RWPE2 (cell line): ENCODE measurements at regions not wholly inside any gene's neighbourhood (a gene's known extent, or its start where the extent isn't known, plus 50 kb on each side); places are given as distances from the start of the nearest gene placed in this dataset.

Experiments
- ATAC-seq: fragments of 200-7000 bp; cut with Tn5 transposase; 3 replicates; pipeline ENCODE4 v1.9.1; 2021; ENCODE audit warnings: low read depth
- DNase-seq: peaks from one replicate; pipeline ENCODE4 v3.0.0-alpha.2; 2020; ENCODE audit warnings: low spot score
- H3K27ac ChIP-seq: fragments of 450-650 bp; 2 replicates; pipeline ENCODE4 v1.5.1; 2017; ENCODE audit warnings: mild to moderate bottlenecking; ENCODE audit not compliant: poor library complexity, severe bottlenecking
- H3K27me3 ChIP-seq: fragments of 250-450 bp; sonication (Bioruptor Pico); 2 replicates; pipeline ENCODE4 v1.5.1; 2021; ENCODE audit warnings: mild to moderate bottlenecking, moderate library complexity; ENCODE audit not compliant: insufficient read depth, poor library complexity, severe bottlenecking
- H3K36me3 ChIP-seq: fragments of 250-450 bp; sonication (Bioruptor Pico); 2 replicates; pipeline ENCODE4 v1.5.1; 2020; ENCODE audit warnings: low read depth, mild to moderate bottlenecking, moderate library complexity
- H3K4me1 ChIP-seq: fragments of 250-450 bp; sonication (Bioruptor Pico); 2 replicates; pipeline ENCODE4 v1.5.1; 2021; ENCODE audit warnings: mild to moderate bottlenecking, moderate library complexity; ENCODE audit not compliant: insufficient read depth, poor library complexity, severe bottlenecking
- H3K4me3 ChIP-seq: fragments of 250-450 bp; sonication (Bioruptor Pico); 2 replicates; pipeline ENCODE4 v1.5.1; 2021; ENCODE audit warnings: mild to moderate bottlenecking, moderate library complexity; ENCODE audit not compliant: severe bottlenecking
- H3K9me3 ChIP-seq: fragments of 250-450 bp; sonication (Bioruptor Pico); 2 replicates; pipeline ENCODE4 v1.5.1; 2021; ENCODE audit warnings: mild to moderate bottlenecking, moderate library complexity; ENCODE audit not compliant: severe bottlenecking
- TF ChIP-seq, protein P1 (sequence below): fragments of 450-650 bp; IDR thresholded peaks from one replicate; pipeline ENCODE4 v1.5.1; 2017; ENCODE audit warnings: mild to moderate bottlenecking, moderate library complexity; ENCODE audit not compliant: poor library complexity, severe bottlenecking

DNA sequence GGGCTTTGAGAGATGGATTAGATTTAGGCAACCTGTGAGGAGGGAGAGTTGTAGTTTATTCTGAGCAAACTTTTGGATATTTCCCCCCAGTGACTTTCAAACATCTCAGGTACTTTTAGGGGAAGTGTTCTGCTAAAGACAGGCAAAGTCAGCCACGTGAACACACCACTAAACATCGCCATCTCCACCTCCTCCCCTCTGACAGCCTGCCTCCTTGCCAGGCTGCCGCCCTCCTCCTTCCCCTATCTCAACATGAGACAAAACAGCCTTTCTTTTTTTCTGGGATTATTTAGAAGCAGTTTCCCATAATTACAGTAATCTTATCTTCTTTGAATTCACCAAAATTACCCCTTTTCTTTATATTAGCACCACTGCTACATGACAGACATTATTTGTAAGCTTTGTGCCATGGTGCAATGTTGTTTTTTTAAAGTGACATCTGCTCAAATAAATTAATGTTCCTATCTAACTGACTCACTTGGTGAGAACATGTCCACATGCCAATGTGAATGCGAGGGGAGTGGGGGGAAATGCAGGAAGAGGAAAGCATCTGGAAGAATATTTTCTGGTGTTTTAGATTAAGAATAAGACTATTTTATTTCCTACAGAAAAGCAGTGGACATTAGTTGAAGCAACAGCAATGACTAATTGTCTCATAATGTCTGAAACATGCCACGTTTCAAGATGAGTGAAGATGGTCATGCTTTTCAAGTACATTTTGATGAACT lies 147.8 kb upstream of the ATP1B1 start:
- no peak for DNase-seq
- no peak for ATAC-seq
- H3K27ac ChIP-seq, result no peak overlapping the region
- no peak overlapping the region for H3K4me3 ChIP-seq
- no peaks in the 10 kb centered on the region for H3K27me3 ChIP-seq
- TF ChIP-seq, protein P1, sequence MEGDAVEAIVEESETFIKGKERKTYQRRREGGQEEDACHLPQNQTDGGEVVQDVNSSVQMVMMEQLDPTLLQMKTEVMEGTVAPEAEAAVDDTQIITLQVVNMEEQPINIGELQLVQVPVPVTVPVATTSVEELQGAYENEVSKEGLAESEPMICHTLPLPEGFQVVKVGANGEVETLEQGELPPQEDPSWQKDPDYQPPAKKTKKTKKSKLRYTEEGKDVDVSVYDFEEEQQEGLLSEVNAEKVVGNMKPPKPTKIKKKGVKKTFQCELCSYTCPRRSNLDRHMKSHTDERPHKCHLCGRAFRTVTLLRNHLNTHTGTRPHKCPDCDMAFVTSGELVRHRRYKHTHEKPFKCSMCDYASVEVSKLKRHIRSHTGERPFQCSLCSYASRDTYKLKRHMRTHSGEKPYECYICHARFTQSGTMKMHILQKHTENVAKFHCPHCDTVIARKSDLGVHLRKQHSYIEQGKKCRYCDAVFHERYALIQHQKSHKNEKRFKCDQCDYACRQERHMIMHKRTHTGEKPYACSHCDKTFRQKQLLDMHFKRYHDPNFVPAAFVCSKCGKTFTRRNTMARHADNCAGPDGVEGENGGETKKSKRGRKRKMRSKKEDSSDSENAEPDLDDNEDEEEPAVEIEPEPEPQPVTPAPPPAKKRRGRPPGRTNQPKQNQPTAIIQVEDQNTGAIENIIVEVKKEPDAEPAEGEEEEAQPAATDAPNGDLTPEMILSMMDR, result no peak
- no peaks in the 10 kb centered on the region for H3K36me3 ChIP-seq
- H3K4me1 ChIP-seq, result no peaks in the 10 kb centered on the region
- no peaks in the 10 kb centered on the region for H3K9me3 ChIP-seq

DNA sequence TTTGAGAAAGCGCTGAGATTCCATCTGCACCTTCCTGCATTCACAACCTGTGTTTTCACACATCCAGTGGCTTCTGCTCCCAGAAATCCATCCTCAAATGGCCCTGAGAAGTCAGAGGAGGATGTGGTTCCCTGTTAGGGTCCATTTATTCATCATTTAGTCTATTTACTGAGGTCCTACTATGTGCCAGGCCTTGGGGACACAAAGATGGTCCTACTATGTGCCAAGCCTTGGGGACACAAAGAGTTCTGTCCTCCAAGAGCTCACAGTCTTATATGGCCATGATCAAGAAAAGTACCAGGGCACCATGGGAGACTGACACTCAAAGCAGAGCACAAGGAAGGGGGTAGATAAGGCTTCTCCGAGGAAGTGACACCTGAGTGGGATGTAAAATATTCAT lies 147.1 kb upstream of the ATP1B1 start:
- no peak for ATAC-seq
- H3K27ac ChIP-seq, result no peak overlapping the region
- DNase-seq, result no peak
- TF ChIP-seq, protein P1, result no peak
- H3K9me3 ChIP-seq, result no peaks in the 10 kb centered on the region
- H3K36me3 ChIP-seq, result no peaks in the 10 kb centered on the region
- no peaks in the 10 kb centered on the region for H3K27me3 ChIP-seq
- H3K4me1 ChIP-seq, result no peaks in the 10 kb centered on the region
- H3K4me3 ChIP-seq, result no peak overlapping the region

DNA sequence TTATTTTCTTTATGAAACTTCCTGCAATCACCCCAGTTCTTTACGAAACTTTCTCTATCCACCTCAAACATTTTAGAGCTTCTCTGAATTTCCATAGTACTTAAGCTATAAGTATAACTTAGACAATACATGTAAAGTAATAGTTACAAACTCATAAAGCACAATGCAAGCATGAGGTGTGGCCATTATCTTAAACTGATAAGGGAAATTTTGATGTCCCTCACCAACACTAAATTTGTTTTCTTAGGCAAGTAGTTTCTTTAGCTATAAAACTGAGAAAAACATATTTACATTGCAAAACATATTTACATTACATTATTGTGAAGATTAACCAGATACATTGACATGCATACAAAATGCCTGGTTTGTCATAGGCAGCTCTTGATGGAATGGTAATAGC lies 146.4 kb upstream of the ATP1B1 start:
- Histone ChIP-seq H3K27ac (no peak overlapping the region), H3K4me3 (no peak overlapping the region), H3K27me3 (no peaks in the 10 kb centered on the region), H3K4me1 (no peaks in the 10 kb centered on the region), H3K9me3 (no peaks in the 10 kb centered on the region), H3K36me3 (no peaks in the 10 kb centered on the region)
- TF ChIP-seq, protein P1, result no peak
- DNase-seq (no peak), ATAC-seq (no peak)

DNA sequence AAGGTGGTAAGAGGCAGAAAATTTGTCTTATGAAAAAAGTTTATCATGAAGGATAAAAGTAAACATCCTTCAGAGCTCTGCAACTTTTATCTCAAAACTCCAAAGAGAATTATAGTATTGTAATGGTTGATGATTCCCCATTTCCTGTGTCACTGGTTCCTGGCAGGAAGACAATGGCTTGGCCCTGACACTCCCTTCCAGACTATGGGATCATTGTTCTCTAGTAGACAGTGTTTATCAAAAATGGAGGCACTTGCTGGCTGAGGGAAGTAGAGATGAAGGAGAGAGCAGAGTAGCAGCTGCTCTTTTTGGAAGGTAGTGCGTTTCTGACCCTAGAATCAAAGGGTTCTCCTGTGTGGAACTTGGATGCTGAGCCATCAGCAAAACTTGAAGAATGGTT lies 145.9 kb upstream of the ATP1B1 start:
- TF ChIP-seq, protein P1, result no peak
- Histone ChIP-seq H3K4me3 (no peak overlapping the region), H3K27ac (no peak overlapping the region), H3K27me3 (no peaks in the 10 kb centered on the region), H3K4me1 (no peaks in the 10 kb centered on the region), H3K36me3 (no peaks in the 10 kb centered on the region), H3K9me3 (no peaks in the 10 kb centered on the region)
- no peak for DNase-seq
- no peak for ATAC-seq

DNA sequence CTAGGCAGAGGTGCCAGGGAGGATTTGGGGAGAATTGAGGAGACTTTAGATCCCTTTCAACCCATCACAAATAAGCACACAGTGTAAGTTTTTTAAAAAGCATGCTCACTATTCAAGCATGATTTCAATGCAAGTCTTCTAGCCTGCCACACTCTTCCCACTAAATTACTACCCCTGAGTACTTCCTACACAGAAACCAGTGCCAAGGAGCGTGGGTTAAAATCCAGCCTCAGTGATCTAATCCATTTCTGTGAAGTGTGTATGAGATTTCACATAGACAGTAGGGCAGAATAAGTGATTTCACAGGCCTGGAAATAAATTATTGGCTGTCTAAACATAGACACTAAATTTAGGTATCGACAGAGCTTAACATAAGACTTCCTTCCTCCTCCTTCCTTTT lies 142.9 kb upstream of the ATP1B1 start:
- Histone ChIP-seq H3K27ac (no peak overlapping the region), H3K4me3 (no peak overlapping the region), H3K36me3 (no peaks in the 10 kb centered on the region), H3K9me3 (no peaks in the 10 kb centered on the region), H3K4me1 (no peaks in the 10 kb centered on the region), H3K27me3 (no peaks in the 10 kb centered on the region)
- ATAC-seq (no peak), DNase-seq (no peak)
- TF ChIP-seq, protein P1, result no peak
